GM23338 (cell line): ENCODE measurements at regions not wholly inside any gene's neighbourhood (a gene's known extent, or its start where the extent isn't known, plus 50 kb on each side); places are given as distances from the start of the nearest gene placed in this dataset.

Experiments used
- ATAC-seq: fragments of 200-7000 bp; cut with Tn5 transposase; 3 replicates; pipeline ENCODE4 v1.9.1; 2020
- DNase-seq: peaks from one replicate; pipeline ENCODE4 v3.0.0-alpha.2; 2015; ENCODE audit warnings: low spot score
- H2AFZ ChIP-seq: fragments of 200-600 bp; sonication (generic); 2 replicates; pipeline ENCODE4 v1.8.0; 2016; ENCODE audit warnings: antibody characterized with exemption, mild to moderate bottlenecking, moderate library complexity
- H3F3A ChIP-seq: fragments of 200-600 bp; sonication (generic); replicated peaks from 2 replicates; pipeline ENCODE4 v1.8.0; 2017; ENCODE audit warnings: antibody characterized with exemption, mixed run types, low read depth
- H3K27ac ChIP-seq: fragments of 200-600 bp; sonication (generic); 2 replicates; pipeline ENCODE4 v1.6.1; 2016; ENCODE audit warnings: low read depth
- H3K27me3 ChIP-seq: fragments of 200-600 bp; sonication (generic); 2 replicates; pipeline ENCODE4 v1.8.0; 2016; ENCODE audit warnings: mild to moderate bottlenecking, mixed run types, moderate library complexity; ENCODE audit not compliant: insufficient read depth
- H3K36me3 ChIP-seq: fragments of 200-600 bp; sonication (generic); 2 replicates; pipeline ENCODE4 v1.8.0; 2016; ENCODE audit warnings: mild to moderate bottlenecking; ENCODE audit not compliant: insufficient read depth
- H3K4me1 ChIP-seq: fragments of 200-600 bp; sonication (generic); 2 replicates; pipeline ENCODE4 v1.8.0; 2016; ENCODE audit warnings: mild to moderate bottlenecking, moderate library complexity; ENCODE audit not compliant: insufficient read depth
- H3K4me2 ChIP-seq: fragments of 200-600 bp; sonication (generic); 2 replicates; pipeline ENCODE4 v1.7.1; 2017; ENCODE audit warnings: mixed run types
- H3K4me3 ChIP-seq: fragments of 200-600 bp; sonication (generic); 2 replicates; pipeline ENCODE4 v1.6.1; 2016; ENCODE audit warnings: mixed run types
- H3K79me2 ChIP-seq: fragments of 200-600 bp; sonication (generic); replicated peaks from 2 replicates; pipeline ENCODE4 v1.8.0; 2017; ENCODE audit warnings: mild to moderate bottlenecking; ENCODE audit not compliant: insufficient read depth
- H3K9me2 ChIP-seq: fragments of 200-600 bp; sonication (generic); 2 replicates; pipeline ENCODE4 v1.8.0; 2017; ENCODE audit not compliant: insufficient read depth
- H4K20me1 ChIP-seq: fragments of 200-600 bp; sonication (generic); replicated peaks from 2 replicates; pipeline ENCODE4 v1.8.0; 2017; ENCODE audit warnings: mild to moderate bottlenecking; ENCODE audit not compliant: insufficient read depth
- H3K27ac Mint-ChIP-seq: 2 replicates; pipeline ENCODE4 v1.8.0; 2020; ENCODE audit warnings: inconsistent platforms, mild to moderate bottlenecking, moderate library complexity, mixed read lengths
- H3K27me3 Mint-ChIP-seq: 3 replicates; pipeline ENCODE4 v1.8.0; 2022; ENCODE audit warnings: low read depth, mild to moderate bottlenecking, moderate library complexity, mixed read lengths, inconsistent platforms; ENCODE audit not compliant: insufficient read depth, poor library complexity
- H3K36me3 Mint-ChIP-seq: 3 replicates; pipeline ENCODE4 v1.8.0; 2021; ENCODE audit warnings: low read depth, mild to moderate bottlenecking, inconsistent platforms, moderate library complexity, mixed read lengths
- H3K4me1 Mint-ChIP-seq: 3 replicates; pipeline ENCODE4 v1.8.0; 2020; ENCODE audit warnings: mild to moderate bottlenecking, inconsistent platforms, mixed read lengths
- H3K4me3 Mint-ChIP-seq: 3 replicates; pipeline ENCODE4 v1.8.0; 2021; ENCODE audit warnings: moderate library complexity, mild to moderate bottlenecking, inconsistent platforms, mixed read lengths
- H3K9me3 Mint-ChIP-seq: 3 replicates; pipeline ENCODE4 v1.8.0; 2020; ENCODE audit warnings: moderate library complexity, mild to moderate bottlenecking, inconsistent platforms, mixed read lengths
- EZH2 ChIP-seq: fragments of 200-600 bp; sonication (generic); IDR thresholded peaks from one replicate; pipeline ENCODE4 v1.8.0; 2017; ENCODE audit warnings: antibody characterized with exemption, mild to moderate bottlenecking, low read depth; ENCODE audit not compliant: unreplicated experiment
- JUNB ChIP-seq: IDR thresholded peaks from one replicate; pipeline ENCODE4 v1.6.1; 2016; ENCODE audit warnings: antibody characterized with exemption; ENCODE audit not compliant: unreplicated experiment
- NANOG ChIP-seq: IDR thresholded peaks from 2 replicates; pipeline ENCODE4 v1.6.1; 2016; ENCODE audit warnings: antibody characterized with exemption, borderline replicate concordance
- STAT1 ChIP-seq: IDR thresholded peaks from one replicate; pipeline ENCODE4 v1.6.1; 2016; ENCODE audit warnings: antibody characterized with exemption; ENCODE audit not compliant: unreplicated experiment
- ZNF331 ChIP-seq: fragments of 250-450 bp; sonication (Bioruptor Pico); IDR thresholded peaks from 2 replicates; pipeline ENCODE4 v1.5.0; 2020; ENCODE audit warnings: low read depth, mild to moderate bottlenecking, moderate library complexity
- TF ChIP-seq, protein P1 (sequence below), 2 experiments: fragments of 200-600 bp in 1 of 2; sonication (generic) in 1 of 2; conservative IDR thresholded peaks; 2 replicates each; pipeline versions ENCODE4 v1.5.1 to v1.6.1; 2016 to 2017; ENCODE audit warnings: antibody characterized with exemption in 2 of 2, low read depth in 2 of 2, mild to moderate bottlenecking in 2 of 2, moderate library complexity in 1 of 2
- TF ChIP-seq, protein P2 (sequence below): fragments of 250-450 bp; sonication (Bioruptor Pico); IDR thresholded peaks from 2 replicates; pipeline ENCODE4 v1.5.0; 2020; ENCODE audit warnings: mild to moderate bottlenecking, moderate library complexity
- TF ChIP-seq, protein P3 (sequence below): IDR thresholded peaks from 2 replicates; pipeline ENCODE4 v1.6.1; 2016; ENCODE audit warnings: antibody characterized with exemption

DNA sequence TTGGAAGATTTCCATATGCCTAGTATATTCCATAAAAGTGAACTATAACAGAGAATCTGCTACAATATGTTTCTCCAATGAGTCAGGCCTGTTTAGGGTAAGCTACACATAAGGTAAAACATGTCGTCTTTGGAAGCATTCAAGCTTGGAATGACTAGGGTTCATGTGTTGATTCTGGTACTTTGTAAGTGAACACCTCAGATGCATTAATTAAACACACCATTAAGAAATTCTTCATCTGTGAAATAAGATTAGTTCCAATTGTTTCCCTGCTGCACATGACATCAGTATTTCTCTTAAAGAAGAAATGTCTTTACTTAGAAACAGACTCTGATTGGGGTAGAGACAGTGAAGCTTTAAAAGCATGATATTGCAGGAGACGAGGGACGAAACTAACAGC, 461.1 kb upstream of the NXPH2 start (continued):
- TF ChIP-seq, protein P1, sequence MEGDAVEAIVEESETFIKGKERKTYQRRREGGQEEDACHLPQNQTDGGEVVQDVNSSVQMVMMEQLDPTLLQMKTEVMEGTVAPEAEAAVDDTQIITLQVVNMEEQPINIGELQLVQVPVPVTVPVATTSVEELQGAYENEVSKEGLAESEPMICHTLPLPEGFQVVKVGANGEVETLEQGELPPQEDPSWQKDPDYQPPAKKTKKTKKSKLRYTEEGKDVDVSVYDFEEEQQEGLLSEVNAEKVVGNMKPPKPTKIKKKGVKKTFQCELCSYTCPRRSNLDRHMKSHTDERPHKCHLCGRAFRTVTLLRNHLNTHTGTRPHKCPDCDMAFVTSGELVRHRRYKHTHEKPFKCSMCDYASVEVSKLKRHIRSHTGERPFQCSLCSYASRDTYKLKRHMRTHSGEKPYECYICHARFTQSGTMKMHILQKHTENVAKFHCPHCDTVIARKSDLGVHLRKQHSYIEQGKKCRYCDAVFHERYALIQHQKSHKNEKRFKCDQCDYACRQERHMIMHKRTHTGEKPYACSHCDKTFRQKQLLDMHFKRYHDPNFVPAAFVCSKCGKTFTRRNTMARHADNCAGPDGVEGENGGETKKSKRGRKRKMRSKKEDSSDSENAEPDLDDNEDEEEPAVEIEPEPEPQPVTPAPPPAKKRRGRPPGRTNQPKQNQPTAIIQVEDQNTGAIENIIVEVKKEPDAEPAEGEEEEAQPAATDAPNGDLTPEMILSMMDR (conservative IDR thresholded peaks at IDR 0.05; ENCODE audit: low read depth in 2 of 2) = no peak
- TF ChIP-seq ZNF331 (CRISPR knock-in tag) (no peak), EZH2 (no peak), STAT1 (no peak)
- TF ChIP-seq, protein P2, sequence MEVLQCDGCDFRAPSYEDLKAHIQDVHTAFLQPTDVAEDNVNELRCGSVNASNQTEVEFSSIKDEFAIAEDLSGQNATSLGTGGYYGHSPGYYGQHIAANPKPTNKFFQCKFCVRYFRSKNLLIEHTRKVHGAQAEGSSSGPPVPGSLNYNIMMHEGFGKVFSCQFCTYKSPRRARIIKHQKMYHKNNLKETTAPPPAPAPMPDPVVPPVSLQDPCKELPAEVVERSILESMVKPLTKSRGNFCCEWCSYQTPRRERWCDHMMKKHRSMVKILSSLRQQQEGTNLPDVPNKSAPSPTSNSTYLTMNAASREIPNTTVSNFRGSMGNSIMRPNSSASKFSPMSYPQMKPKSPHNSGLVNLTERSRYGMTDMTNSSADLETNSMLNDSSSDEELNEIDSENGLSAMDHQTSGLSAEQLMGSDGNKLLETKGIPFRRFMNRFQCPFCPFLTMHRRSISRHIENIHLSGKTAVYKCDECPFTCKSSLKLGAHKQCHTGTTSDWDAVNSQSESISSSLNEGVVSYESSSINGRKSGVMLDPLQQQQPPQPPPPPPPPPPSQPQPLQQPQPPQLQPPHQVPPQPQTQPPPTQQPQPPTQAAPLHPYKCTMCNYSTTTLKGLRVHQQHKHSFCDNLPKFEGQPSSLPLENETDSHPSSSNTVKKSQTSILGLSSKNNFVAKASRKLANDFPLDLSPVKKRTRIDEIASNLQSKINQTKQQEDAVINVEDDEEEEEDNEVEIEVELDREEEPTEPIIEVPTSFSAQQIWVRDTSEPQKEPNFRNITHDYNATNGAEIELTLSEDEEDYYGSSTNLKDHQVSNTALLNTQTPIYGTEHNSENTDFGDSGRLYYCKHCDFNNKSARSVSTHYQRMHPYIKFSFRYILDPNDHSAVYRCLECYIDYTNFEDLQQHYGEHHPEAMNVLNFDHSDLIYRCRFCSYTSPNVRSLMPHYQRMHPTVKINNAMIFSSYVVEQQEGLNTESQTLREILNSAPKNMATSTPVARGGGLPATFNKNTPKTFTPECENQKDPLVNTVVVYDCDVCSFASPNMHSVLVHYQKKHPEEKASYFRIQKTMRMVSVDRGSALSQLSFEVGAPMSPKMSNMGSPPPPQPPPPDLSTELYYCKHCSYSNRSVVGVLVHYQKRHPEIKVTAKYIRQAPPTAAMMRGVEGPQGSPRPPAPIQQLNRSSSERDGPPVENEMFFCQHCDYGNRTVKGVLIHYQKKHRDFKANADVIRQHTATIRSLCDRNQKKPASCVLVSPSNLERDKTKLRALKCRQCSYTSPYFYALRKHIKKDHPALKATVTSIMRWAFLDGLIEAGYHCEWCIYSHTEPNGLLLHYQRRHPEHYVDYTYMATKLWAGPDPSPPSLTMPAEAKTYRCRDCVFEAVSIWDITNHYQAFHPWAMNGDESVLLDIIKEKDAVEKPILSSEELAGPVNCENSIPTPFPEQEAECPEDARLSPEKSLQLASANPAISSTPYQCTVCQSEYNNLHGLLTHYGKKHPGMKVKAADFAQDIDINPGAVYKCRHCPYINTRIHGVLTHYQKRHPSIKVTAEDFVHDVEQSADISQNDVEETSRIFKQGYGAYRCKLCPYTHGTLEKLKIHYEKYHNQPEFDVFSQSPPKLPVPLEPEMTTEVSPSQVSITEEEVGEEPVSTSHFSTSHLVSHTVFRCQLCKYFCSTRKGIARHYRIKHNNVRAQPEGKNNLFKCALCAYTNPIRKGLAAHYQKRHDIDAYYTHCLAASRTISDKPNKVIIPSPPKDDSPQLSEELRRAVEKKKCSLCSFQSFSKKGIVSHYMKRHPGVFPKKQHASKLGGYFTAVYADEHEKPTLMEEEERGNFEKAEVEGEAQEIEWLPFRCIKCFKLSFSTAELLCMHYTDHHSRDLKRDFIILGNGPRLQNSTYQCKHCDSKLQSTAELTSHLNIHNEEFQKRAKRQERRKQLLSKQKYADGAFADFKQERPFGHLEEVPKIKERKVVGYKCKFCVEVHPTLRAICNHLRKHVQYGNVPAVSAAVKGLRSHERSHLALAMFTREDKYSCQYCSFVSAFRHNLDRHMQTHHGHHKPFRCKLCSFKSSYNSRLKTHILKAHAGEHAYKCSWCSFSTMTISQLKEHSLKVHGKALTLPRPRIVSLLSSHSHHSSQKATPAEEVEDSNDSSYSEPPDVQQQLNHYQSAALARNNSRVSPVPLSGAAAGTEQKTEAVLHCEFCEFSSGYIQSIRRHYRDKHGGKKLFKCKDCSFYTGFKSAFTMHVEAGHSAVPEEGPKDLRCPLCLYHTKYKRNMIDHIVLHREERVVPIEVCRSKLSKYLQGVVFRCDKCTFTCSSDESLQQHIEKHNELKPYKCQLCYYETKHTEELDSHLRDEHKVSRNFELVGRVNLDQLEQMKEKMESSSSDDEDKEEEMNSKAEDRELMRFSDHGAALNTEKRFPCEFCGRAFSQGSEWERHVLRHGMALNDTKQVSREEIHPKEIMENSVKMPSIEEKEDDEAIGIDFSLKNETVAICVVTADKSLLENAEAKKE (CRISPR knock-in tag) = no peak

DNA sequence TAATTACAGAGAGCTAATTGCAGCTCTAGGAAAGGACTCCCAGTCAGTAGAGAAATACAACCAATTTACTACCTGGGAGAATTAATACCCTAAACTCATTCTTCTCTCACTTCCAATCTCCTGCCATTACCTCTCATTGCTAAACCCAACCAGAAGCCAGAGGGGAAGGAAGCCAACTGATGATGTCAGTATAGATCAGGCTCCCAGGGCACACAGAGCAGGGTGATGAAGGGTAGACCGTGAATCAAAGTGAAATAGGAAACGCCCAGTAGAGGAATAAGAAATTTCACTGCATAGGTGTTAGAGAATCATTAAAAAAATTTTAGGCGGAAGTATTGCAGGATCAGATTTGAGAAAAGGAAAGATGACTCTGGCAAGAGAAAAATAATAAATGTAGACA, 456.8 kb upstream of the NXPH2 start:
- Histone ChIP-seq H3K9me2 (no peaks in the 10 kb centered on the region; the same call in 1 of the 2 replicates), H3K27ac (no peak overlapping the region), H3K4me3 (no peak overlapping the region), H3K79me2 (no peaks in the 10 kb centered on the region), H3K4me2 (no peak overlapping the region), H3K36me3 (no peaks in the 10 kb centered on the region), H3F3A (no peaks in the 10 kb centered on the region), H3K4me1 (peaks cover 12% of the 10 kb centered on the region), H4K20me1 (no peaks in the 10 kb centered on the region), H3K27me3 (no peaks in the 10 kb centered on the region), H2AFZ (no peak overlapping the region)
- DNase-seq = no peak
- no peak overlapping the region for H3K4me3 Mint-ChIP-seq
- H3K27me3 Mint-ChIP-seq = no peaks in the 10 kb centered on the region
- H3K36me3 Mint-ChIP-seq = no peaks in the 10 kb centered on the region
- no peak overlapping the region for H3K27ac Mint-ChIP-seq
- ATAC-seq = no peak
- H3K9me3 Mint-ChIP-seq = no peaks in the 10 kb centered on the region
- peaks cover 10% of the 10 kb centered on the region for H3K4me1 Mint-ChIP-seq
- TF ChIP-seq ZNF331 (CRISPR knock-in tag) = no peak
- TF ChIP-seq, protein P1 (conservative IDR thresholded peaks at IDR 0.05; ENCODE audit: low read depth in 2 of 2) = no peak
- no peak for TF ChIP-seq STAT1
- TF ChIP-seq NANOG = no peak
- no peak for TF ChIP-seq JUNB
- no peak for TF ChIP-seq EZH2
- TF ChIP-seq, protein P3, sequence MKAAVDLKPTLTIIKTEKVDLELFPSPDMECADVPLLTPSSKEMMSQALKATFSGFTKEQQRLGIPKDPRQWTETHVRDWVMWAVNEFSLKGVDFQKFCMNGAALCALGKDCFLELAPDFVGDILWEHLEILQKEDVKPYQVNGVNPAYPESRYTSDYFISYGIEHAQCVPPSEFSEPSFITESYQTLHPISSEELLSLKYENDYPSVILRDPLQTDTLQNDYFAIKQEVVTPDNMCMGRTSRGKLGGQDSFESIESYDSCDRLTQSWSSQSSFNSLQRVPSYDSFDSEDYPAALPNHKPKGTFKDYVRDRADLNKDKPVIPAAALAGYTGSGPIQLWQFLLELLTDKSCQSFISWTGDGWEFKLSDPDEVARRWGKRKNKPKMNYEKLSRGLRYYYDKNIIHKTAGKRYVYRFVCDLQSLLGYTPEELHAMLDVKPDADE = no peak
